PC-9 (cell line): ENCODE measurements at regions not wholly inside any gene's neighbourhood (a gene's known extent, or its start where the extent isn't known, plus 50 kb on each side); places are given as distances from the start of the nearest gene placed in this dataset.

Experiments
- EZH2 ChIP-seq: fragments of 200-600 bp; sonication (generic); IDR thresholded peaks from 2 replicates; pipeline ENCODE4 v1.8.0; 2017; ENCODE audit warnings: antibody characterized with exemption, low read depth
- TF ChIP-seq, protein P1 (sequence below): fragments of 200-600 bp; sonication (generic); conservative IDR thresholded peaks from 2 replicates; pipeline ENCODE4 v1.6.1; 2017; ENCODE audit warnings: mixed run types, antibody characterized with exemption, mild to moderate bottlenecking, moderate library complexity

DNA sequence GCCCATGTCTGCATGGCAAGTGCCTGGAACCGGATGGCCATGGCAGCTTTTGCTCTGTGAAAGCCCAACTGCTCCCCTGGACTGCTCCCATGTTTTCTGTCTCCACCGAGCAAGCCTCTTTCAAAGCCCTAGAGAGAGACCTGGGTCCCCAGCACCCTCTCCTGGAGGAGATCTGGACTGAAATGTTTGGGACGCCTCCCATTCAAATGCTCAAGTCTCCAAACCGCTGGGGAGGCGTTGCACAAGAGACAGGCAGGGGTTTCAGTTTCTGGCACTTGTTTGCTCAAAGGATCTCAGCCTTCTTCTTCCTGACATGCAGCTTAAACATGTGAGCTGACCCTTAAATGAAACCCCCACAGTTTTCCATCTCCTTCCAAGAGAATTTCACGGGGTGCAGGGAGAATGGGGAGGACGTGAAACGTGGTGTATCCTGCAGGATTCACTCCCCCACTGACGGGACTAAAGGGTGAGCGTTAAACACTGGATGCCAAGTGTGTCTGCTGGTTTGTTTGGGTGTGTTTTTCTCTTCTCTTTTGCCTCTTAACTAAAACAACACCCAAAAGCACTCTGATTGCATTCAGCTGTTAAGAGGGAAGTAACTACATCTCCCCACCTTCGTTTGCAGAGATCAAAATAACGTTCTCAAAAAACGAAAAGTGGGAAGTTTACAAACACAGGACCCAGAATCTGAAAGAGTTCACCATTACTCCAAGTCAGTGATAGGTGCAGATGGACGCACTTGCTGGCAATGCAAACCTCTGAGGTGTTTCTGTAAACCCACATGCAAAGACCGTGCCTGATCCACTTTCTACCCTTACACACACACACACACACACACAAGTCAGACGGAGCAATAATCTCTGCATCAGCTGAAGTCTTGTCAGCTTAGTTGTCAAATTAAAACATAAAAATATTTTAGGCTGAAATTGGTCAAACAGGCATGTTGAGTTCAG lies 256.9 kb downstream of the C16orf95 start:
- TF ChIP-seq, protein P1, sequence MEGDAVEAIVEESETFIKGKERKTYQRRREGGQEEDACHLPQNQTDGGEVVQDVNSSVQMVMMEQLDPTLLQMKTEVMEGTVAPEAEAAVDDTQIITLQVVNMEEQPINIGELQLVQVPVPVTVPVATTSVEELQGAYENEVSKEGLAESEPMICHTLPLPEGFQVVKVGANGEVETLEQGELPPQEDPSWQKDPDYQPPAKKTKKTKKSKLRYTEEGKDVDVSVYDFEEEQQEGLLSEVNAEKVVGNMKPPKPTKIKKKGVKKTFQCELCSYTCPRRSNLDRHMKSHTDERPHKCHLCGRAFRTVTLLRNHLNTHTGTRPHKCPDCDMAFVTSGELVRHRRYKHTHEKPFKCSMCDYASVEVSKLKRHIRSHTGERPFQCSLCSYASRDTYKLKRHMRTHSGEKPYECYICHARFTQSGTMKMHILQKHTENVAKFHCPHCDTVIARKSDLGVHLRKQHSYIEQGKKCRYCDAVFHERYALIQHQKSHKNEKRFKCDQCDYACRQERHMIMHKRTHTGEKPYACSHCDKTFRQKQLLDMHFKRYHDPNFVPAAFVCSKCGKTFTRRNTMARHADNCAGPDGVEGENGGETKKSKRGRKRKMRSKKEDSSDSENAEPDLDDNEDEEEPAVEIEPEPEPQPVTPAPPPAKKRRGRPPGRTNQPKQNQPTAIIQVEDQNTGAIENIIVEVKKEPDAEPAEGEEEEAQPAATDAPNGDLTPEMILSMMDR: no peak
- TF ChIP-seq EZH2: no peak
